NCI-H2227 treated with DMSO at 0.1 percent for 48 hours (cell line): ENCODE measurements at regions not wholly inside any gene's neighbourhood (a gene's known extent, or its start where the extent isn't known, plus 50 kb on each side); places are given as distances from the start of the nearest gene placed in this dataset.
"Not testable (repeated sequence)": the region's sequence is repeated elsewhere in the genome, so short reads cannot be mapped to it uniquely, and the experiment has no call there.

Source experiments
- DNase-seq: peaks from one replicate; lab custom pipeline; 2025; lab: John Stamatoyannopoulos, UW

- not testable (repeated sequence) for DNase-seq
Observed at GRCh38 chr22:22296047-22296446, 51.5 kb downstream of the VPREB1 start.

DNA sequence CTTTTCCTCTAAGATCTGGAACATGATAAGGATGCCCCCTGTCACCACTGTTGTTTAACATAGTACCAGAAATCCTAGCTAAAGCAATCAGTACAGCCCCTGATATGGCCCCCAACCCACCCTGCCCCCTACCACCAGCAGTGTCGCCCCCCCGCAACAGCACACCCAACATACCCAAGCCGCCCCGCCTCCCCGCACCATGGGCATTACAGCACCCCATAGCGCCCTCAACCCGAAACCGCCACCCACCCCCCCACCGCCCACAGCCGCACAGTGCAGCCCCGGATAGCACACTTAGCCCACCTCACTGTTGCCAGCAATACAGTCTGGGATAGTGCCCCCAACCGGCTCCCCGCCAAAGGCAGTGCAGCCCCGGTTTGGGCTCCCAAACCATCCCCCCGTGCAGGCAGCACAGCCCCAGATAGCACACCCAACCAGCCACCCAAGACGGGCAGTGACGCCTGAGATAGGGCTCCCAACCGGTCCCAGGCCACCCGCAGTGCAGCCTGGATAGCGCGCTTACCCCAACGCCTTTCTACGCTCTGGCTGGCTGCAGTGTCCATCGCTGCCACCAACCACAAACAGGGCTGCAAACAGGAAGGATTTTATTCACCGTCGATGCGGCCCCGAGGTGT, 52.7 kb downstream of the VPREB1 start:
- not testable (repeated sequence) for DNase-seq

DNA sequence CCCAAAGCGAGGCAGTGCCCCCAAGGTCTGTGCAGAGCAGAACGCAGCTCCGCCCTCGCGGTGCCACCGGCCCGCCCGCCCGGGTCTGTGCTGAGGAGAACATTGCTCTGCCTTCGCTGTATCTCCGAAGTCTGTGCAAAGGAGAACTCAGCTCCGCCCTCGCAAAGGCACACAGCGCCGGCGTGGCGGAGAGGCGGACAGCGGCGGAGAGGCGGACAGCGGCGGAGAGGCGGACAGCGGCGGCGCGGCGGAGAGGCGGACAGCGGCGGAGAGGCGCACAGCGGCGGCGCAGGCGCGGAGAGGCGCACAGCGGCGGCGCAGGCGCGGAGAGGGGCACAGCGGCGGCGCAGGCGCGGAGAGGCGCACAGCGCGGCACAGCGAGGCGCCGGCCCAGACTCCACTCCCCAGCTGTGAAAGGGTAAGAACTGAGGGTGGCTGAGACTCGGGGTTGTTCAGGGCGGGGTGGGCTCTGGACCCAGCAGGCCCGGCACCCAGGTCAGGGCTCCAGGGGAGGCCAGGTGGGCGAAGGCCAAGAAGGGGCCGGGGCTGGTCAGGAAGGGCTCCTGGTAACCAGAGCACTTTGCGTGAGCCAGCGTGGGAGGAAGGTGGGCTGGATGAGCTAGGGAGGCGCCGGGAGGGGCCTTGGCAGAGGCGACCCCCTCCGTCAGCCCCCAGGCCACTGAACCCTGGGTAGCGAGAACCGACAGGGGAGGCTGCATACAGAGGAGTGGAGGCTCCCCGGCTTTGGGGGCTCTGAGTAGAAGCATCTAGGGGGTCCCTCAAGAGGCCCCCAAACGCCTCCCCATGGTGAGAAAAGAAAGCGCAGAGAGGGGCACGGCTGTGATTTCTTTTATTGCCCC, 53.4 kb downstream of the VPREB1 start:
- DNase-seq, result peak; percentile 27

- not testable (repeated sequence) for DNase-seq
Observed at GRCh38 chr22:22298654-22299009, 54.0 kb downstream of the VPREB1 start.

GRCh38 chr22:22300511-22300910, 55.9 kb downstream of the VPREB1 start:
- DNase-seq, result not testable (repeated sequence)

GRCh38 chr22:22300946-22301345, 56.4 kb downstream of the VPREB1 start:
- DNase-seq, result not testable (repeated sequence)

DNA sequence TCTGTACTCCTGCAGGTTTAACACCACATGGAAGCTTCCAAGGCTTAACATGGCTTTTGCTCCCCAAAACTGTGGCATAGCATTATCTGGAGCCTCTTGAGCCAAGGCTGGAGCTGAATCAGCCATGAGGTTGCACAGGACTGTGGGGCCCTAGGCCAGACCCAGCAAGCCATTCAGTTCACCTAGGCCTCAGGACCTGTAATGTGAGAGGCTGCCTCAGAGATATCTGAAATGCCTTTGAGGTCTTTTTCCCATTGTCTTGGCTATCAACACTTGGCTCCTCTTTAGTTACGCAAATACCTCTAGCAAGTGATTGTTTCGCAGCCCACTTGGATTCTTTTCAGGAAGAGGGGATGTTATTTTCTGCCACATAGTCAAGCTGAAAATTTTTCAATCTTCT, 72.0 kb downstream of the VPREB1 start:
- no peak for DNase-seq

DNA sequence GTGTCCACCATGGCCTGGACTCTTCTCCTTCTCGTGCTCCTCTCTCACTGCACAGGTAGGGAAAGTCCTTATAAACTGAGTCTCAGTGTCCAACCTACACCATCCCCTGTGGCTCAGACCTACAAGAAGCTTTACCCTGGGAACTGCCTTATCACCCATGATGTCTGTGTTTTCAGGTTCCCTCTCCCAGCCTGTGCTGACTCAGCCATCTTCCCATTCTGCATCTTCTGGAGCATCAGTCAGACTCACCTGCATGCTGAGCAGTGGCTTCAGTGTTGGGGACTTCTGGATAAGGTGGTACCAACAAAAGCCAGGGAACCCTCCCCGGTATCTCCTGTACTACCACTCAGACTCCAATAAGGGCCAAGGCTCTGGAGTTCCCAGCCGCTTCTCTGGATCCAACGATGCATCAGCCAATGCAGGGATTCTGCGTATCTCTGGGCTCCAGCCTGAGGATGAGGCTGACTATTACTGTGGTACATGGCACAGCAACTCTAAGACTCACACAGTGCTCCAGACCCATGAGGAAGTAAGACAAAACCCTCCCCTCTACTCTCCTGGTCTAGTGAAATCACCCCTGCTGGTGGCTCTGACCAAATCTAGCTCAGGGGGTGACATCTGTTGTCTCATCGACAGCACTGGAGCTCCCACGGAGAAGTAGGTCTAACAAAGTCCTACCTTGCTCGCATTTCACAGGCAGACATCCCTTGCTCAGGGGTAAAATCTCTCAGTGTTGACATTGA, 74.3 kb downstream of the VPREB1 start:
- no peak for DNase-seq

DNA sequence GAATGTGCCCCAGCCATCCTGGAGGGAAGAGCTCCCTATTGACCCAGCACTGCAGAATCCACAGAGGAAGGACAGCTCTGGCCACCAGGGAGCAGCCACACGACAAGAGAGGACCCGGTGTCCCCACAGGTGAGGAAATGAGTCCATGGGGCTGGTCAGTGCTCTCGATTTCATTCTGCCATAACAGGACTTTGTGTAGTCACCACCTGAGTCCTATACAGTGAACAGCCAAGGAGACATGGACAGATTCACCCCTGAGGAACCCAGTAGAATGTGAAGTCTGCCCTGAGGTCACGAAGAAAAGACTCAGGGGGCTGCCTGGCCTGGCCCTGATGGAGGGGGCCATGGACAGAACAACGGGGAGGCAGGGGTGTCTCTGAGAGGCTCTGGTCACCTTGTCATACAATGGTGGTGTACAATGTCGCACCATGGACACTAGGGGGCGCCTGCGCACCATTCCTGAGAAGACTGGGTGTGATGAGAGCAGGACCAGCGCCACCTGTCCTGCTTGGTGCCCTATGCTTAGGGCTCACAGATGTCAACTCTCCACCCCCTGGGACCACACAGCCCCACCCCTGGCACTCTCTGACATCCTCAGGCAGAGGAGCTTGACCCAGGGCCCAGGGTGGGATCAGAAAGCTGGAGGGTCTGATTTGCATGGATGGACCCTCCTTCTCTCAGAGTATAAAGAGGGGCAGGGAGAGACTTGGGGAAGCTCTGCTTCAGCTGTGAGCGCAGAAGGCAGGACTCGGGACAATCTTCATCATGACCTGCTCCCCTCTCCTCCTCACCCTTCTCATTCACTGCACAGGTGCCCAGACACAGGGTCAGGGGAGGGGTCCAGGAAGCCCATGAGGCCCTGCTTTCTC, 77.4 kb downstream of the VPREB1 start:
- DNase-seq, result peak; percentile 3

- no peak for DNase-seq
Observed at GRCh38 chr22:22322792-22323191, 78.2 kb downstream of the VPREB1 start.

GRCh38 chr22:22327723-22328122, 83.1 kb downstream of the VPREB1 start:
- DNase-seq, result no peak

DNA sequence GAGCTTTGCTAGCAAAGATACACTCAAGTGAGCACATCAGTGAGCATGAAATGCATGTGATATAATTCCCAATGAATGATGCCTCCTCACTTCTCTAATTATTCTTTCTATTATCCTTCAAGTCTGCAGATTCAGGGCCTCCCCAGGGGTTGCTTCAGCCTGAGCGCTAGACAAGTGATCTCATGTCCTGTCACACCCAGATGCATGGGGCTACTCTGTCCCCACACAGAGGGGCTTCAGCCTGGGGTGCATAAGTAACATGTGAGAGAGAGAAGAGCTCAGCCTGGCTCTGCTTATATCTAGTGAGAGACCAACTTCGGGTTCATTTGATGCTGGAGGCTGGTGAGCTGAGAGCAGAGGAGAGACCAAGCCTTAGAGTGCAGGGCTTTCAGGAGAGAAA, 85.2 kb downstream of the VPREB1 start:
- DNase-seq, result no peak

- DNase-seq, result not testable (repeated sequence)
Observed at GRCh38 chr22:22335640-22336039, 91.1 kb downstream of the VPREB1 start.

GRCh38 chr22:22336333-22336732, 91.7 kb downstream of the VPREB1 start:
- DNase-seq, result not testable (repeated sequence)

DNA sequence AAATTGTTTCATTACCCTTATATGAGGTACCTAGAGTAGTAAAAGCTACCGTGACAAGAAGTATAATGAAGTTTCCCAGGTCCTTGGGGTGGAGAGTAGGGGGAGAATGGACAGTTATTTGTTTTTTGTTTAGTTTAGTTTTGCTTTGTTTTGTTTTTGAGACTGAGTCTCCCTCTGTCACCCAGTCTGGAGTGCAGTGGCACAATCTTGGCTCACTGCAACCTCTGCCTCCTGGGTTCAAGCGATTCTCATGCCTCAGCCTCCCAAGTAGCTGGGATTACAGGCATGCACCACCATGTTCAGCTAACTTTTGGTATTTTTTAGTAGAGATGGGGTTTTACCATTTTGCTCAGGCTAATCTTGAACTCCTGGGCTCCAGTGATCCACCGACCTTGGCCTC, 94.2 kb downstream of the VPREB1 start:
- not testable (repeated sequence) for DNase-seq

DNA sequence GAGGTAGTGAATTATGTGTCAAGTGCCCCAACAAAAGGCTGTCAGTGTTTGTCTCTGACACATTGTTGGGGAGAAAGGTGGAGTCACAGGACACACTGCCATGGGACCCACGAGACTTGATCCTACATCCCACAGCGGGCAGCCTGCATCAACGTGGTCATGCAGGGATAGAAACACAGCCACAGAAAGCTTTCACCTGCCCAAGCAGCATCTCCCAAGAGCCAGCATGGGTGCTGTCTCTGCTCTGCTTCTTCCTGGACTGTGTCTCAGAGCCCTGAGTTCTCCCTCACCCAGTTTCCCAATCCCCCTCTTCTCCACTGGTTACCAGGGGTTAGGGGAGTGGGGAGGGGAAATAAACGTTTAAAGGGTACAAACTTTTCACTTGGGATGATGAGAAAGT, 97.2 kb downstream of the VPREB1 start:
- DNase-seq, result no peak

DNA sequence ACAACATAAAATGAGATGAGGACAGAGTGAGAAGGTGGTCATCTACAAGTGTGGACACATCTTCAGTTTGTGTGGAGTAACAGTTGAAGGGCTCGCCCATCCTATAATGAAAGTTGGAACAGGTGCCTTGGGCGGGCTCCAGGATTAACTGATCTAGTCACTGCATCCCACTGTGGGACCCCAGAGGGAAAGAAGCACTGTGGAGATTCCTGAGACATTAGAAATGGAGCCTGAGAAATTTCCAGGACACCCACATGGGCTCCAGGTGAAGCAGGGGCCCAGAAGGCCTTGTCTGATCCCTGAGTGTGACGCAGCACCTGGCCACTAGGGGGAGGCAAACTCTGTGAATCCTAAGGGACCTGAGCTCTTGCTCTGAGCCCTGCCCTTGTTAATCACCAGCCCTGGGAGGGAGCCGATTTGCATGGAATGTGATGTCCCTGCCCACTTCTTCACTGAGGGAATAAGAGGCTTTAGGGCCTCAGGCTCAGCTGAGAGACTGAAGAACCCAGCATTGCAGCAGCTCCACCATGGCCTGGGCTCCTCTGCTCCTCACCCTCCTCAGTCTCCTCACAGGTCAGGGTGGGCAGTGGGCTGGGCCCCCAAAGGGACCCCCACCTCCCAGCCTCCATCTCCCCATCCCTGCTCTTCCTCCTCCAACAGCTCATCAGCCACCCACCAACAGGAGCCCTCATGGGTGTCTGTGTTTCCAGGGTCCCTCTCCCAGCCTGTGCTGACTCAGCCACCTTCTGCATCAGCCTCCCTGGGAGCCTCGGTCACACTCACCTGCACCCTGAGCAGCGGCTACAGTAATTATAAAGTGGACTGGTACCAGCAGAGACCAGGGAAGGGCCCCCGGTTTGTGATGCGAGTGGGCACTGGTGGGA, 98.4 kb downstream of the VPREB1 start:
- peak; percentile 3 for DNase-seq

GRCh38 chr22:22343581-22344296, 99.2 kb downstream of the VPREB1 start:
- no peak for DNase-seq

- no peak for DNase-seq
Observed at GRCh38 chr22:22344430-22344829, 99.8 kb downstream of the VPREB1 start.

- DNase-seq, result no peak
Observed at GRCh38 chr22:22345781-22346180, 101.2 kb downstream of the VPREB1 start.
